HG02798 (cell line): ENCODE measurements at regions not wholly inside any gene's neighbourhood (a gene's known extent, or its start where the extent isn't known, plus 50 kb on each side); places are given as distances from the start of the nearest gene placed in this dataset.
A peak's percentile ranks its signal among the peaks of the same experiment; 100 is the strongest.
"Not testable (repeated sequence)": the region's sequence is repeated elsewhere in the genome, so short reads cannot be mapped to it uniquely, and the experiment has no call there.

ENCODE experiments used
- ATAC-seq: cut with Tn5 transposase; IDR thresholded peaks from one replicate; pipeline ENCODE4 v1.9.1; 2021; ENCODE audit warnings: mild to moderate bottlenecking; ENCODE audit not compliant: unreplicated experiment, poor library complexity

DNA sequence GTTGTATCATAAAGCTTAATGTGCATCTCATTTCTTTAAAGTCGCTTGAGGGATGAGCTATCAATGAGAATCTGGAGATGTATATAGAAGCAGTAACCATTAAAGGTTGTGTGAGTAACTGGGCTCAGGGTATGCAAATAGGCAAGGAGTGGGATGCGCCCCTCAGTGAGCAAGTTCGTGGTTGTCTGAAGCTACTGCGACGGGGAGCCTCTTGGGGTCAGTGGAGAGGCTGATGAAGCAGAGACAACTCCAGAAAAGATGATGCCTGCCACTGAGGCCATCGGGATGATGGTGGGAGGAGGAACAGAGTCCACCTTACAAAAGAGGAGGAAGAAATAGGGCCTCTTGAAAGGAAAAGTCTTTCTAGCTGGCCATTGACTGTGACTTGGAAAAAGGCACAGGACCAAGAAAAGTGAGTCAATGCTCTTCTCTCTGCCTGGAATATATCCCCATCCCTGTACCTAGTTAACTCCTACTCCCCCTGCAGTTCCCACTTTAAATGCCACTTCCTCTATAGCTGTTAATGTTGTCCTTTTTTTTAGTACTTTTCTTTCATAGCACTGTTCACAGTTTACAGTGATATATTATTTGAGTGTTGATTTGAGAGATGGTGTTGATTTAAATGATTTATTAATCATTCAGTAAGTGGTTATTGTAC, 51.4 kb upstream of the LSM6 start:
- peak; percentile 96 for ATAC-seq

DNA sequence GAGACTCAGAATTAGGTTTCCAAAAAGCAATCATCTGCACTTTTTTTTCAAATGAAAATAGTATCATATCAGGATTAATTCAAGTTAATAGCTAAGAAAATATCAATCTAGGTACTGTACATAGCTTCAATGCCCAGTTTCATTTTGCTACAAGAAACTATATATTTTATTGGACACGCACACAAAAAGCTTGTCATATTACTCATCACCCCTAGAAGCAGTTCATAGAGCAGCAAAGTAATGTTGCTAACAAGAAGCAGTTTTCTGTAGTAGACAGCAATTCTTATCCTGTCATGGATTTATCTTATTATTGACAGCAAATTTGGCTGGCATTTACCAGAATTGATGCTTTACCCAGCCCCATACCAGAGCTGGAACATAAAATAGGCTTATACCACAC, 52.3 kb upstream of the LSM6 start:
- ATAC-seq, result no peak

DNA sequence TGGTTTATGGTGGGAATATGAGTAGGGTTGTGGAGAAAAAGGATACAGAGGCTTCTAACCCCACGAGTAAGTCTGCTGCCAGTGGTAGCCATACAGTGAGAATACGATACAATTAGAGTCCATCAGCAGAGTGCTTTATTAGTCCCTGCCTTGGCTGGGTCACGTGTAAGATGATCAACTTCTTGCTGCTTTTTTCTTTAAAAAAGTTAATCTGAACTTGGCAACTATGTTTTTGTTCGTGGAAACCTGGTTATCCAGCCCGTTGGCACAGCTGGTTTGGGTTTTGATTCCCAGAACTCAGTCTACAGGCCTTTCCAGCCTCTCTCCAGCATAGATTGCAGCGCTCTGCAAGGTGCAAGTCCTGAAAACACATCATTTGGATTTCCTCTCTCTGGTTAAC, 53.1 kb upstream of the LSM6 start:
- ATAC-seq, result no peak

- no peak for ATAC-seq
Observed at GRCh38 chr4:146121757-146122156, 53.8 kb upstream of the LSM6 start.

DNA sequence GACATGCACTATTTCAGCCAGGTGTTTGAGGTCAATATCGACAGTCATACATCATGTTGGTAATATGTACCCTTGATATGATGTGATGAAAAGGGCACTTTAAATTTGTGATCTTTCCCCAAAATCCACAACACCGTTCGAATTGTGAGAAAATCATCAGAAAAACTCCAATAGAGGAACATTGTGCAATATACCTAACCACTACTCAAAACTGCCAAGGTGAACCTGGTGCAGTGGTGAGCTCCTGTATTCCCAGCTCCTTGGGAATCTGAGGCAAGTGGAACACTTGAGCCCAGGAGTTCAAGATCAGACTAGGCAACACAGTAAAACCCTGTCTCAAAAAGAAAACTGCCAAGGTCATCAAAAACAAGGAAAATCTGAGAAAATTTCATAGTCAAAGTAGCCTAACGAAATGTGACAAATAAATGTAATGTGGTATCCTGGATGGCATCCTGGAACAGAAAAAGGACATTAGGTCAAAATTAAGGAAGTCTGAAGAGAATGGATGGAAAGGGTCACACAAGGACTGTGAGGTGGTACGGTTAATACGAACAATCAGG, 55.6 kb upstream of the LSM6 start:
- ATAC-seq, result no peak

- ATAC-seq, result no peak
Observed at GRCh38 chr4:146114066-146114465, 61.5 kb upstream of the LSM6 start.

DNA sequence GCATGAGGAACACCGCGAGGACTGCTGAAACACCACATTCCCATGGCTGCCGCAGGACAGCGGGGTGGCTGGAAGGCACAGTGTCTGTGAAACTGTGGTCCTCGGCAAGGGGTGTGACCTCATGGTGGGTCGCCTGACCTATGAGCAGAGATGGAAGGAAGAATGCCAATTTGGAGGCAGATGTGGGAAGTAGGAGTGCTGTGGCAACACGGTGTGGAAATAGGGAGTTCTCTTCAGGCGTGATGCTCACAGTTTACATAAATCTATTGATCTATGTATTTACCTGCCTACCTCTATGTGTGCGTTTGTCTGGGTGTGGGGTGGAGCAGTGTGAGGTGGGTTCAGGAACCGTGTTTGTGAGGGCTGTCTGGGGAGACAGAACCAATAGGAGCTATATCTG, 62.3 kb upstream of the LSM6 start:
- no peak for ATAC-seq

DNA sequence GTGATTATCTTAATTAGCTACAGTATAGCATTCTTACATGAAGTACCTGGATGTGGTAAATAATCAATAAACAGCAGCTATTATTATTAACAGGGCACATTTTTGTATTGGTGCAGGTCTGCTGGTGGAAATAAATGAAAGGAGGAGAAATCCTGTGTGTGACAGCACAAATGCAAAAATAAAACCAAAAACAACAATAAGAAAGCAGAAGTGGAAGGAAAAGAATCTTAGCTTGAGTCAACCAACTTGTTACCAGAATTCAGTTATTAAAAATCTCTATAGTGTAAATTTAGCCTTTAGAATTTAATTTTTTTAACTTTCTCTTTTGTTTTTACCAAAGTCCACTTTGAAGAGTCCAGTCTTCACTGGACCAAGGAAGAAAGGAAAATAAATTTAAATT, 63.1 kb upstream of the LSM6 start:
- peak; percentile 50 for ATAC-seq

DNA sequence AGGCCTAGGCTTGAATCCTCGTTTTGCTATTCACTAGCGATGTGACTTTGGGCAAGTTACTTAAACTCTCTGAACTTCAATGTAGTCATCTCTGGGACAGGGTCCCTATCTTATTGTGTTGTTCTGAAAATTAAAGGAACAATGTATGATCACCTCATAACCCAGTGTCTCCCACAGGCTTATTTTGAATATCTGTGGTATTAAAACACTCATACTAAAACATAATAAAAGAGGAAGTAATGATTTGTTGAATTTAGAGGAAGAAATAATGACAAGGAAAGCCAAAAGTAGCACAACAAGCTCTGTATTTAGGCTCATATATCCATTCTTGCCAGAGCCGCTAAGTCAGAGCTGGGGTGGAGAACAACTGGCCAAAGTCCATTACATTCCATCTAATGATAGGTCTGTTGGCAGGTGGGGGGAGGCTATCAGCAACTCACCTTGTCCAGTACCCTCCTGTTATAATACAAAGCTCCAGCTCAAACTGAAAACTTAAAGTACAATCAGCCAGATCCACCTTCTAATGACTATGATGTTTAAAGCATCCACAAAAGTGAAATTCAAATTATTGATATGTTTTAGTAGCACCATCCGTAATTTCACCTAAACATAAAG, 64.5 kb upstream of the LSM6 start:
- no peak for ATAC-seq

DNA sequence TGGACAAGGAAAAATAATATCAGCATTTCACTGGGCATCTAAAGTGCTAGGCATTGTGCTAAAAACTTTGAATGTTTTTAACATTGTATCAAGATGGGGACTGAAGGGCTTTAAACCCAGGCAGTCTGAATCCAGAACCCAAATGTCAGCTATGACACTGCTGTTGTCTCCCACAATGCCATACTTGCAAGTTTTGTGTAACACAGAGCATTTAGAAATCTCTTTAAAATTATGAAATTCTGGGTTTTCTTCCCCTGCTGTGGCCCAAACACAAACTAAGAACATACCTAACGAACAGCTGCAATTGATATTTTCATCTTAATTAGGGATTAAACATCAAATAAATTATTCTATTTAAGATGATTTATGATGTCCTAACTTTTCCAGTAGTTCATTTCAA, 66.8 kb upstream of the LSM6 start:
- ATAC-seq, result no peak

GRCh38 chr4:146107587-146108240, 67.8 kb upstream of the LSM6 start:
- ATAC-seq, result no peak

DNA sequence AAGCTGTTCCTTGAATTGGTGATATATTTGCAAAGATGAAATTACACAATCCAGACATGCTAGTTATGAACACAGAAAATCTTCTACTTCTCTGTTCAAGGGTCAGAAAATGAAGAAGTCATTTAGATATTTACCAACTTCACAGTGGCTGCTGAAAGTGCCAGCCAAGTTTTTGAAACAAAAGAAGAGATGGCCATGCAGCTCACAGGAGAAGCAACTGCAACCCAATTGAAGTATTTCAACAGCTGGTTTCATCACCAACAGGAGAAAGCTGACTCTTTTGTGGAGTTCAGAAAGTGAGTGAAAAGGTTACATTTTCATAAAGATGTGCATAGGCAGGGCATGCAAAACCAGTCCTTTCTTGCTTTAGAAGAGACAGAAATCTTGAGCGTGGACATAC, 70.1 kb upstream of the LSM6 start:
- peak; percentile 74 for ATAC-seq

DNA sequence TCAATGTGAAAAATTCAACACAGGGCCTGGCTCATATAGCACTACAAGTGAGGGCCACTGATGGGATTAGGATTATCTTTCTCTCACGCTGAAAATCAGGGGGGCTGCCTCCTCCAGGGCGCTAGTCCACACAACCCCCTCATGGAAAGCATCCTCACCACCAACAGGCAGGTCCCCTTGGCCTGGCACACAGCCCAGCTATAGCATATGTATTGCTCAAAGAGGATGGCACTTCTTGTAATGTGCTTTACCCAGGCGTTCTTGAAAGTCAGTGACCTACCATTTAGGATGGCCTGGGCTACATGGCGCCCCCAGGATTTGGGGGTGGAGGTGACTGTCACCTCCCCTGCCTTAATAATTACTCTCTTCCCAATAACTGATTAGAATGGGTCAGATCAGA, 71.0 kb upstream of the LSM6 start:
- no peak for ATAC-seq

GRCh38 chr4:146104052-146104451, 71.5 kb upstream of the LSM6 start:
- ATAC-seq, result not testable (repeated sequence)

DNA sequence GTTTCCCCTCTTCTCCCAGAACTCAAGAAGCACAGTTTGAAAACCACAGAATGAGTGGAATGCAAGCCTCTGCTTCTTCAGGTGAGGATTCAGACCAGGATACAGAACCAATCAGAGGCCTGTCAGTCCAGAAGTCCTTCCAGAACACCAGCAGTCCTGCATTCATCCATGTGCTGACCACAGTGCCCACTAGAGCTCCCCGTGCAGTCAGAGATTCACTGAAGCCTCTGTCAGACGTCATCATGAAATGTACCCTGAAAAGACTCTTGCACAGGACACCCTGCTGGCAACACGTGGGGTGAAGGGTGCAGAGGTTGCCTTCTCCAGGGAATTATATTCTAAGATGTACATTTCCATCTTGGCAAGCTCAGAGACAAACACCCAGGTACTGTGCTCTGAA, 75.9 kb upstream of the LSM6 start:
- ATAC-seq, result peak; percentile 17

DNA sequence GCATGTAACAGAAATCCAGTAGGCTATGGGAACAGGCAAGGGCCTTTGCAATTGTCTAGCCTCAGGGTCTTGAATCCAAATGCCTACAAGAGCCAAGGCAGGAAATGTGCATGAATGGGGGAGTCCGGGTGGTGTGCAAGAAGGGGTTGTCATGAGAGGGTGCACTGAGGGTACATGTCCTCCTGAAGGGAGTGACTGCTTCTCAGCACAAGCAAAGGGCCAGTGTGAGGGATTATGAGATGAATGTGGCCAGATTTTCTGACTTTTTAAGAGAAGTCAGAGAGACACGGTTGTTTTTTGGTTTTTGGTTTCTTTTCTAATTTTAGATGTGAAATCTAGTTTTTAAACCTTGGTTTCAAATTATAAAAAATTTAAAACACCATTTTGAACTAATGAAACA, 76.5 kb upstream of the LSM6 start:
- ATAC-seq, result peak; percentile 77

DNA sequence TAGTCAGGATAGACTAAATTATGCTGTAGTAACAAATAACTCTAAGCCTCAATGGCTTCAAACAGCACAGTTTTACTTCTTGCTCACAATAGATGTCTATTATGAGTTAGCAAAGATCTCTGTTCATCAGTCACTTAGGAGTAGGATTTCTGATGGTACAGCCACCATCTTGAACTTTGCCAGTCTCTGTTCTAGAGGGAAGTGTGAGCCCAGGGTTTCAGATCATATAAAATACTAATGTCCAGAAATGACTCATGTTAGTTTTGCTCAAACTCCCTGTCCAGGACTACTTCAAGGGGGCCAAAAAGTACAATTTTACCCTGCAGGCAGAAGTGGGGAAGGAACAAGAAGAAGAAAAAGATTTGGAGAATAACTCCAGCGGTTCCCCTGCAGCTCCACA, 77.1 kb upstream of the LSM6 start:
- ATAC-seq, result peak; percentile 69

DNA sequence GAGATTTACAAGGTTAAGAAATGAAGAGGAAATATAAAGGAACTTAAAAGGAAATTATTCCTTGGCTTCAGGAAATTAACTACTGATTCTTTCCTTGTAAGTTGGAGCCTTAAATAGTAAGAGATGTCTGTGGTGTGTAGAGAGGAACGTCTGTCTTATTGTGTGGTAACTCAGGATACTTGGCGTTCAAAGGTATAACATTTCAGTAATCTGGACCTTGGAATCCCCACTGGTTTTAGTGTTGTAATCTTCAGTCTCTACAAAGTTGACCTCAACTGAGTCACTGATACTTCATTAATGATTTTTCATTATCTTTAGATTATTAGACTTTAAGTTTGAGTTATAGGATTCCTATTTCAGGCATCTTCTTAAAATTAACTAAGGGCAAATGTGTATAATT, 79.1 kb upstream of the LSM6 start:
- no peak for ATAC-seq

DNA sequence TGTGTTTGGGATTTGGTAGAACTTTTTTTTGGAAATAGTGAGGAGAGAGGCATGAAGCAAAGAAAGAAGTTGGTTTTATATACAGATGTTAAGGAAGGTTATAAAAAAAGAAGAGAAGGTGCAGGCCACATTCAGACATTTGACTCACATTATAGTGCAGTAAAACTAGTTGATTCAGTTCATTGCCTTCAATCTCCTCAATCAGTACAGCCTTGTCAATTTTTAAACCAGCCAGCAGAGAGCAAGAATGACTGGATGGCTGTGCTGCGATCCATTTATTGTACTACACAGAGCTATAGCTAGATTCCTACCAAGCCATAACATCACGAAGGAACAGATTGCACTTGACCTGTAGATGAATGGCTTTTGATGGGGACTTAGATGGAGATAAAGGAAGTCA, 79.7 kb upstream of the LSM6 start:
- ATAC-seq, result no peak

DNA sequence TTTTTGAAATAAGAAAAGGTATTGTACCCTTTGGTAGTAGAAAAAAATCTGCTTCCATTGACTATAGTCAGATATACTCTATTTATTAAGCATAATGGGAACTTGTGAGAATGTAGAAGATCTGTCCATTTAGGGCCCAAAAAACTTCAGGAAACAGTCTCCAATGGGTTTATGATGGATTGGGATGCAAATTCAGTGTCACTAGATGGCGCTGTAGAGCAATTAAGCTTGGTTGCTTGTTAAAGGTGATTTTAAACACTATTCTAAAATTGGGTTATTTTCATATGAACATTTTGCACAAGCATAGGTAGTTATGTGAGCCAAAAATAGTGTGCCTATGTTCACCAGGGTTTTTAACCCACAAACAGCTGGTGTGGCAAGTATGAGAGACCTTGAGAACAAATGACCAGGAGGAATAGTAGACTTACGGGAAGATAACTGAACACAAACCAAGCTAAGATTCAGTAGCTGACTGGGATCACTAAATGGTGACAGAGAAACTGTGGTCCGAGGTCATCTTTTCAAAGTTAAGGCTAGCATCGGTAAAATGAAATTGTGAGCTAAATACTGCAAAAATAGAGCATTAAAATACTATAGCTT, 80.3 kb upstream of the LSM6 start:
- ATAC-seq, result no peak

DNA sequence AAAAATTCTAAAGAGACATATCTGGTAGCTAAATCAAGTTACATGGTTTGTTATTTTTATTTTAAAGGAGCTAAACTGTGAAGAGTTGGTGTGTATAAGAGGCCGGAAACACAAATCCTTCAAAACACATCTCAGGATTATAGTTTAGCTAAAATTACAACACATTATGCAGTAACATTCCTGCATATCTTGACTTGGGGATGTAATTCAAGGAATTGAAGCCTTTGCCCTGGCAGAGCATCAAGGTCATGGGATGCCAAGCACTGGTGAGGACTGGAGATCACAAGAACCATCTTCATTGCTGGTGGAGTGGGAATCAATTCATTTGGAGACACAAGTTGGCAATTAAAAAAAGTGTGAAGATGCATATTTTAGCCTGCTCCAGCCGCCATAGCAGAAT, 86.8 kb upstream of the LSM6 start:
- ATAC-seq, result no peak
